HL-60 (cell line): ENCODE measurements at regions not wholly inside any gene's neighbourhood (a gene's known extent, or its start where the extent isn't known, plus 50 kb on each side); places are given as distances from the start of the nearest gene placed in this dataset.

Experiments
- CTCF ChIP-seq: IDR thresholded peaks from one replicate; pipeline ENCODE4 v1.5.1; 2011; ENCODE audit warnings: low read length, control low read depth, inconsistent platforms; ENCODE audit not compliant: insufficient read depth
- GABPA ChIP-seq: IDR thresholded peaks from 2 replicates; pipeline ENCODE4 v1.6.1; 2012; ENCODE audit warnings: low read depth
- POLR2AphosphoS5 ChIP-seq: IDR thresholded peaks from 2 replicates; pipeline ENCODE4 v1.6.1; 2012; ENCODE audit warnings: low read depth

GRCh38 chr4:119861731-119862130, 204.9 kb downstream of the MAD2L1 start:
- TF ChIP-seq CTCF = no peak
- TF ChIP-seq GABPA = no peak
- TF ChIP-seq POLR2AphosphoS5 = no peak
